ENCODE measurements at regions not wholly inside any gene's neighbourhood (a gene's known extent, or its start where the extent isn't known, plus 50 kb on each side); places are given as distances from the start of the nearest gene placed in this dataset.

- no peak for TF ChIP-seq CTCF (conservative IDR thresholded peaks at IDR 0.05)
- no peak for TF ChIP-seq EZH2 (IDR thresholded peaks at IDR 0.05; ENCODE audit: low read depth)
These were observed 312.8 kb upstream of the PKDCC start for GRCh38 chr2:41735006-41735405.

All from PC-9 (cell line).